HG03520 (cell line): ENCODE measurements at regions not wholly inside any gene's neighbourhood (a gene's known extent, or its start where the extent isn't known, plus 50 kb on each side); places are given as distances from the start of the nearest gene placed in this dataset.

ENCODE experiments used
- ATAC-seq: cut with Tn5 transposase; IDR thresholded peaks from one replicate; pipeline ENCODE4 v1.9.1; 2021; ENCODE audit warnings: mild to moderate bottlenecking, moderate library complexity; ENCODE audit not compliant: unreplicated experiment

DNA sequence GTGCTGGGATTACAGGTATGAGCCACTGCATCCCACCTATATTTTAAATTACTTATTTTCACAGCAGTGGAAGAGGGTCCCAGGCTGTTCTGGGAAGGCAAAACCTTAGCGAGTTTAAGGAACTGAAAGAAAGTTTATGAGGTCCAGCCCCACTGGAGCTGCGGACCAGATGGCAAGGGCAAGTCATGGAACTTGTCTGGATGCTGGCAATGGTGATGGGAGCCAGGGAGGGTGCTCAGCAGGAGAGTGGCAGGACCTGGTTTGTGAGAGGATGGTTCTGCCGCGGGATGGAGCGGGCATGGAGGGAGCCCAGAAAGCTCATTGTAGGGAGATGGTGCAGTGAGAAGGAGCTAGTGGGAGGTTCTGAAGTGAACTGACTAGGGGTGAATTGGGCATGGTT, 50.6 kb upstream of the SLC45A1 start:
- no peak for ATAC-seq

DNA sequence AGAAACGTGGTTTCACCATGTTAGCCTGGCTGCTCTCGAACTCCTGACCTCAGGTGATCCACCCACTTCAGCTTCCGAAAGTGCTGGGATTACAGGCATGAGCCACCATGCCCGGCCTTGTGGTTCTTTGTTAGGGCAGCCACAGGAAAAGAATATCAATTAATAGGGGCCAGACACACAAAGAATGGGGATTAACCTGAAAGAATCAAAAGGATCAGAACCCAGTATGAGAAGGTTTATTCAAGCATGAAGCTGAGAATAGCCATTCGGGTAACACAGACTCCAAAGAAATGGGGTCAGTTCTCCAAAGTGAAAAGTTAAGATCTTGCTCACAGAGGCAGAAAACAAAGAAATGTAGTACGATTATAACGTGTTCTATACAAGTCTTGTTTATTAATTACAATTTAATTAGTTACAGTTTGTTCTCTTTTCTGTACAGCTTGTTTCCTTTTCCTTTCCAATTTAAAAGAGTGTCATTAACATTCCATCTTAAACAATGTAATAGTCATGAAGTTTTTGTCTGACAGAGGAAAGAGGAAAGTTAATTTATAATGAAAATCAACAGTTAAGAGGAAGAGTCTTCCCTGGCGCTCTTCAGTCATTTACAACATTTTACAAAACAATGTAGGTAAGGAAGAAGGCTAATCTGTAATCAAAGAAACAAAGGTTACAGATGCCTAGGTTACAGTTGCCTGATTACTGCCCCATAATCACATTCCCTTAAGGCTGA, 51.3 kb upstream of the SLC45A1 start:
- no peak for ATAC-seq

- no peak for ATAC-seq
These were observed 54.1 kb upstream of the SLC45A1 start for GRCh38 chr1:8263791-8264190.

- no peak for ATAC-seq
These were observed 56.5 kb upstream of the SLC45A1 start for GRCh38 chr1:8261398-8261762.

DNA sequence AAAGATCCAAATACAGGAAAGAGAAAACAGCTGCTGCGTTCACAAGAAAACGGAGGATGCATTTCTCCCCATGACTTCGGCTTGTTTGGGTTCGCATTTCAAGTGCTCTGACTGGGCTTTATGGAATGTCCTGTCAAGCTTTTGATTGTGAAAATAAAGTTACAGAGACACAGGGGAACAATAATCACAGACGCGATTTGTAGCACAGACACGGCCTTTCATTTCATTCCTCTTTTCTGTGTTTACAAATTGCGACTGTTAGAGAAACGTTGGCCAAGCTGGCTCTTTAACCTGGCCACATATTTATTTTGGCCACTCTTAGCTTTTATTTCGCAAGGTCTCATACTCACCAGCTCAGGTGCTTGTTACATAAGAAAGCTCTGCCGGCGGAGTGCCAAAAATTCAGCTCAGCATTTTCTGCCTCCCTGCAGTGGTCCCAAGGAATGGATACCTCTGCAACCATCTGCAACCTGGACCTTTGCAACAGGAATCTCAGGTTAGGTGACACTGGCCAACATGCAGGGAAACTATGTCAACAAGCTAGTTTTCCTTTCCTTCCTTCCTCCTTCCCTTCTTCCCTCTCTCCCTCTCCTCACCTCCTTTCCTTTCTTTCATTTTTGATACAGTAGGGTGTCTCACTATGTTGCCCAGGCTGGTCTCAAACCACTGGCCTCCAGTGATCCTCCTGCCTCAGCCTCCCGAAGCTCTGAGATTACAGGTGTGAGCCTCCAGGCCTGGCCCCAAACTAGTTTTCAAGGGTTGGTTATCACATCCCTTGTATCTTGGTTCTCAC, 58.2 kb upstream of the SLC45A1 start:
- ATAC-seq: no peak

GRCh38 chr1:8257621-8258020, 60.3 kb upstream of the SLC45A1 start:
- ATAC-seq: no peak

DNA sequence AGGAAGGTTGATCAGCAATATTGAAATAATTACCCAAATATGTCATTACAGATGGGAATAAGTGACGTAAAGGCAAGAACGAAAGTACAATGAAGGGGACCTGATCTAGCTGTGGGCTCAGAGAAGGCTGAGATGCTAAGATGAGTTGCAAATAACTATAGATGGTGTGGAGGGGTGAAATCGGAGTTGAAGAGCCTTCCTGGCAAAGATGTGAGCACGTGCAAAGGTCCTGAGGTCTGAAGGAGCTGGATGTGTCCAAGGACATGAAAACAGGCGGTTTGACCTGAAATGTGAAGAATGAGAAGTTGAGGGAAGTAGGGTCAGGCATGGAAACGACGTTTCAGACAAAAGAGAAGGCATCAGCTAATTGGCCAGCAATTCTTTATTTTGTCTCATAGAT, 61.6 kb upstream of the SLC45A1 start:
- ATAC-seq: no peak

DNA sequence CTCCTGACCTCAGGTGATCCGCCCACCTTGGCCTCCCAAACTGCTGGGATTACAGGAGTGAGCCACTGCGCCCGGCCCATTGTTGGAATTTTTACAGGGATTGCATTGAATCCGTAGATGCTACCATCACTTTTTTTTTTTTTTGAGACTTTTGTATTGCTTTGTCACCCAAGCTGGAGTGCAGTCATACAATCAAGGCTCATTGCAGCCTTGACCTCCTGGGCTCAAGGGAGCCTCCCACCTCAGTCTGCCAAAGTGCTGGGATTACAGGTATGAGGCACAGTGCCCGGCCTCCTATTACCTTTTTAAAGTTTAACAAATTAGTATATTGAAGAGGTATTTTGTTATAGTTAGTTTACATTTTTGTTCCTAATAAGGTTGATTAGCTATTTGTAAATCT, 62.2 kb upstream of the SLC45A1 start:
- no peak for ATAC-seq

GRCh38 chr1:8252266-8252951, 65.5 kb upstream of the SLC45A1 start:
- no peak for ATAC-seq

DNA sequence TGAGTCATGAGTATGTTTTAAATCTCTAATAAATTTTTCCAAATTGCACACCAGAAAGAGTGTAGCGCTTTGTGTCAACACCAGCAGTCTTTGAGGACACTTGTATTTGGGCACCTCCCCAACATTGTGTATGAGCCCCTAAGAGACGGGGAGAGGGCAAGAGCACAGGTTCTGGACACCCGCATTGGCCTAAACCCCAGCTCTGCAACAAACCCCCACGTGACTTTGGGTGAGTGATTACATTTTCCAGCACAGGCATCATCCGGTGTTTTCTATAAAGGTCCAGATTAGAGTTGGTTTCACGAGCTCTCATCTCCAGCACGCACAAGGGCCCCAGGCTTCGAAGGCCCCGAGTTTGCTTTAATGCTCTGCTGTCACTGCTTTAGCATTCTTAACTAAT, 66.3 kb upstream of the SLC45A1 start:
- ATAC-seq: no peak

GRCh38 chr1:8249838-8250237, 68.1 kb upstream of the SLC45A1 start:
- no peak for ATAC-seq

- no peak for ATAC-seq
These were observed 70.0 kb upstream of the SLC45A1 start for GRCh38 chr1:8247811-8248436.

- no peak for ATAC-seq
These were observed 73.6 kb upstream of the SLC45A1 start for GRCh38 chr1:8244304-8244703.

- no peak for ATAC-seq
These were observed 75.4 kb upstream of the SLC45A1 start for GRCh38 chr1:8242498-8242897.

DNA sequence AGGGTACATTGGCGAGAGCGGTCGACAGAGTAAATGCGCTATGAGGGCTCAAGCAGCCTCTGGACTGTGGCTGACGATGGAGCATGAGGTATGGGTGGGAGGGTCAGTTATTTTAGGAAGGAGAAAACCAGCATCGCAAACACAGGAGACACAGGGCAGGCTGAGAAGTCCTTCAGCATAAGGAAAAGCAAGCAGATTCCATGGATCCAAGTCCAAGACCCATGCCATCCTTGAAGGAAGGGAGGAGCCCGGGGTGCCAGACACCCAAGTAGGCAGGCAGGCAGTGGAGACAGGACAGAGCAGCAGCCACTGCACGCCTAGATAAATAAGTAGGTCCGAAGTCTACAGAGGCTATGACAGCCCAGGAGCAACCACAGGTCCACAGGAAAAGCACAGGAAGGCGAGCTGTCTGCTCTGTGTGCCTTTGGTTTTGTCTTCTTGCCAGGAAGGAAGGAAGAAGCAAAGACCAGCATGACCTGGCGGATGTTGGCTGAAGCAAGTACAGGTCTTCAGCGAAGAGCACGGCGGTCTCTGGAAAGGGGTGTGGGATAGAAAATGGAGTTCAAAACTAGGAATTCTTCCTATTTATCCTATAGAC, 76.4 kb upstream of the SLC45A1 start:
- no peak for ATAC-seq

- no peak for ATAC-seq
These were observed 78.4 kb upstream of the SLC45A1 start for GRCh38 chr1:8239306-8240023.

- ATAC-seq: no peak
These were observed 78.9 kb upstream of the SLC45A1 start for GRCh38 chr1:8239039-8239305.

- no peak for ATAC-seq
These were observed 79.5 kb upstream of the SLC45A1 start for GRCh38 chr1:8238141-8239038.

DNA sequence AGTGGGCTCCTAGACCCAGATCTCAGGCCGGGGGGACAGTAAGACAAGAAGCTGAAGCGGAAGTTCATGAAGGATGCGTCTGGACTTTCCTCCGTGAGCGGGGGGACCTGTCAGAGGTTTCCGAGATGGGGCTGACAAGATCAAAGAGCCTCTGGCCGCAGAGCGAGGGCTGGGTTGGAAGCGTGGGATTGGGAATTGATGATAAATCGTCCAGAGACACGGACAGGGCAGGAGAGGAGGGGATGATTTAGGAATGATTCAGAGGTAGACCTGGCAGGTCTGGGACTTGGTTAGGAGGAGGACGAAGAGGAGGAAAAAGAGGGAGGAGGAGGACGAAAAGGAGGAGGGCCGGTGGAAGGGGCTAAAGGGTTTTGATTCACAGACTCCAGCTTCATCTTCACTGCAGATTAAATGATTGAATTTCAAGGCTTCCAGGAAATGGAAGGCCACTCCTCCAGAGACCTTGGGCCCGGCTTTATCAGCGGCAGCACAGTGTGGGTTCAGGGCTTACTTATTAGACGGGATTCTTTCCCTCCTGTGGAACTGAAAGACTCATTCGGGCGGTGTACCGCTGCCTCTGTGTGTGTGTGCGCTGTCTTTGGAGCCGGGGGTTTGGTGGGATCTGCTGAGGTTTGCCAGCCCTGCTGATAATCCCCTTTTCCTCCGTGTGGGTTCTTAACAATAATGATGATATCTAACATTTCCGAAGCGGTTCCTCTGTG, 85.7 kb upstream of the SLC45A1 start:
- no peak for ATAC-seq
